NCI-H1694 treated with DMSO at 0.1 percent for 48 hours (cell line): ENCODE measurements at regions not wholly inside any gene's neighbourhood (a gene's known extent, or its start where the extent isn't known, plus 50 kb on each side); places are given as distances from the start of the nearest gene placed in this dataset.
"Not testable (repeated sequence)": the region's sequence is repeated elsewhere in the genome, so short reads cannot be mapped to it uniquely, and the experiment has no call there.

ENCODE experiments used
- DNase-seq: peaks from one replicate; lab custom pipeline; 2025; lab: John Stamatoyannopoulos, UW

DNA sequence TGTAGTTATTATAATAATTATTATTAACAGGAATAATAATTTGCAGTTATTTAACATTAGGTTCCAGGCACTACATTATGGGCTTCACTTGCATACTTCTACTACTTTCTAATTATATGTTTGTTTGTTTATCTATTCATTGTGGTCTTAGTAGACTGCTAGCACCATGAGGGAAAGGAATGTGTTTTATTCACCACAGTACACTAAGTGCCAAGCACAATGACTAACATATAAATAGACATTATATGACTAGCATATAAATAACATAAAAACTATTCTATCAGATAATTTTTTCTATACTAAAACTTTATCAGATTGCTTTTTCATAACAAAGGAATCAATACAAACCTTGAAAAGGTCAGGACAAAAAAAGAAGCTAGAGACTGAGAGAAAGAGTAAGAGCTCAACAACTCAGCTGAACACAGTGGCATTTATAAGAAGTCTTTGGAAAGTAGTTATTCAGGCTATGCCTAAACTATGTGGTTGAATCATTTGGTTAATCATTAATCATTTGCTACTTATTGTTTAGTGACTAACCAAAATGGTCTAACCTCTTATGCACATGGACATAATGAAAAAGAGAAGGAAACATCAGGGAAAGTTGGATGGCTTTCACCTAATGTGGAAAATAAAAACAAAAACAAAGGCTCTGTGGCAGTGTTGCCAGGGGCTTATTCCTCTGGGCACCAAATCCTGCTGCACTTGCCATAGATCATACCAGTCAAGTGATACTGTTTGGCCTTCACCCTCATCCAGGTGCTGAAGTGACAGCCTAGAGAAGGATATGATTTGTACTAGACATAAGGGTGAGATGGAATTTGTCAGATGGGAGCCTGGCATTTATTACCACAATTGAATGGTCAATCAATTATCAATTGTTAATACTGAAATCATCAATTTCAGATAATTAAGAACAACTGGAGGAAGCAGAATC is 174.9 kb downstream of the ETAA1 start:
- no peak for DNase-seq

DNA sequence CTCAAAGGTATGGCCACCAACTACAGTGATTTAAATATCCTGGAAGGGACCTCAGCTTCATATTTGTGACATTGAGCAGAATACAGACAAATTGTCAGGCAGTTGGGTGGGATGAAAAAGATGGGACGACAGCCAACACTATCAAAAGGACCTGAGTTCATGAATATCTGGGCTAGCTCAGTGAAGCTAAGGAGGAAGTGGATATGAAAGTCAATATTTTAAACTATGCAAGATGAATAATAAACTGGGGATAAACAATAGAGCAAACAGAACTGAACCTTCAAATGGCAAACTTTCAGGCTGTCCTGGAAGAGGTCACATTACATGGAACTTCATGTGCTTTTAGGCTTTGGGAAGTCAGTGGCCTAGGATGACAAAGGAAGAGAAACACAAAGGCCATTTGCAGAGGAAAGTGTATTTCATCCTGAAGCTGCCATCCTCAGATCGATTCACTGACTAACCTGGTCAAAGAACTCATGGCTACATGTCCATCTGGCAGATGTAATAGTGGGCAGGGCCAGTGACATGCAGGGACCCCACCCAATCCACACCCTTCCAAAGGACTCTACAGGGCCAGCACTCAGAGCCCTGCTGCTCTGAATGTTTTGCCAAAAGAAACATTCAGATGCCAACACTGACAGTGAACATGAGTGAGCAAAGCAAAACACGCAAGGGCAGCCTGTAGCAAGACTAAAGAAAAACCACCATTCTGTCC is 175.7 kb downstream of the ETAA1 start:
- no peak for DNase-seq

DNA sequence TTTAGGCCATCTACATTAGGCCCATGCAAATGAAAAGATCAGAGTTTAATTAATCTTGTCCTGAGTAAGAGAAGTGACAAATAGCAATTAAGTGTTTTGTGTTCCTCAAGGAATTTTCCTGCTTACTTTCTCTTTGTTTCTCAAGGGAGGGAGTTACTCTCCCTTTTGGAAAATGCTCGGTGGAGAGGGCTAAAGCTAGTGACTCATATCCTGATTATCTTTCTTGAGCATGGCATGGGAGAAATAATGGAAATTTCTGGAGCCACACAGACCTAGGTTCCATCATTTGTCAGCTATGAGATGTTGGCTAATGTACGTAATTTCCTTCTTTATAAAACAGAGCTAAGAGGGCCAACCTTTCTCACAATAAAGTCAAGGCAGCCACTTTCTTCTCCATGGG is 177.1 kb downstream of the ETAA1 start:
- no peak for DNase-seq

DNA sequence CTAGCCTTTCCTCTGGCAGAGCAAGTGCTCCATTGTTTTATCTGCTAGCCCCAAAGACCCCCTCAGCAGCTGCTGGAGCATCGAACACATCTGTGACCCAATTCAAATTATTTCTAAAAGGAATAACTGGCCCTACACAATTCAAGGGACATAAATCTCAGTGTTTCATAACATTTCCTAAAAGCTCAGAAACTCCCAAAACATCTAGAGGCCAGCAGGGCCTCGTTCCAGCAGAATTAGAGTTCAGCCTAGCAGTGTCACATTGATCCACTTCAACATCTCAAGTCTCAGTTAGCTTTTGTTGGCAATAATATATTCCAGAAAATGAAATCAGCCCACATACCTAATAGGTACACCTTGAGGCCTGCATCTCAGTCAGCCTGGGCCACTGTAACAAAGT is 179.1 kb downstream of the ETAA1 start:
- DNase-seq: no peak

DNA sequence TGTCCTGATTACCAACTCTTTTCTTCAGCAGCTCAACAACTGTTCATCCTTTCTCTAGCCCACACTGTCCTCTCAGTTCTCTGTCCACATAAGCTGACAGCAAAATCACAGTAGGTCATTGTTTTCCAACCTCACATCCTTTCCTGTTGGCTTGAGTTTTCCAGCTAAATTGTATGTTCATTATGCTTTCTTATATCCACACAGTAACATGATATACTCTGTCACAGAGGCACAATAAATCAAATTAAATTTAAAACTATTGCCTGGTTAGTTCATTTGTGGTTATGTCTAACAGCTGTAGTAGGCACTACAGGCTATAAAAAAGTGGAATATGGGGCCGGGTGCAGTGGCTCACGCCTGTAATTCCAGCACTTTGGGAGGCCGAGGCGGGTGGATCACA is 179.9 kb downstream of the ETAA1 start:
- no peak for DNase-seq

DNA sequence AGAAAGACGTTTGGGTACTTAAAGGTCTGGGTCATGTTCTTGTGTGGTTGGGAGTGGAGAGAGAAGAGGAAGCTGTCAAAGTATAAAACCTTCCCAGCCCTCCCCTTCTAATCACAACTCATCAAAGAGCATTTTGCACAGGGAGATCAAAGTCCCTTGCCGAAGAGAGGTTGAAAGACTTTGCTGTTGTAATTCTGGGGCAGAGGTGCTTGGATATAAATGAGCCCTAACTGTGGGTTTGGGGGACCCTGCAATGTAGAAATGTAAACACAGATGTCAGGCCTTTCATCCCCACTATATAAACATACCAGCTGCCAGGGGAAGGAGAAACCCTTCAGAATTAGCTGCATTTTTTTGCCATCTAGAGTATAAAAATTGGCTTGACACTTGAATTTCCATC is 182.1 kb downstream of the ETAA1 start:
- no peak for DNase-seq

DNA sequence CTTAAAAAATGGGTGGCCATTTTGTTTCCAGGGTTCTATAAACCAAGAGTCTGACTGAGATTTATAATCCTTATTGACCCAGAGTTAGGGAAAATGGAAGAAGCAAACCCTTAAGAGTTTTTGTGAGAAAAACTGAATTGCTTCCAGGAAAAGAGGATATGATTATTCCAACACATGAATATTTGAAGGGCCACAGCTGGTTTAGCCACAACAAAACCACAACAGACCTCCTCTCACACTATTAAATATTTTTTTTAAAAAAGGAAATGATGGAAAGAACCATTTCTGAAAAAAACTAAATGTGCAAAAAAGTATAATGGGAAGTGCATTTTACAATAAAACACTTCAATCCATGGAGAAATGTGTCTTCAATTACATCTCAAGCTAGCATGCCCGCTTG is 182.7 kb downstream of the ETAA1 start:
- DNase-seq: no peak

DNA sequence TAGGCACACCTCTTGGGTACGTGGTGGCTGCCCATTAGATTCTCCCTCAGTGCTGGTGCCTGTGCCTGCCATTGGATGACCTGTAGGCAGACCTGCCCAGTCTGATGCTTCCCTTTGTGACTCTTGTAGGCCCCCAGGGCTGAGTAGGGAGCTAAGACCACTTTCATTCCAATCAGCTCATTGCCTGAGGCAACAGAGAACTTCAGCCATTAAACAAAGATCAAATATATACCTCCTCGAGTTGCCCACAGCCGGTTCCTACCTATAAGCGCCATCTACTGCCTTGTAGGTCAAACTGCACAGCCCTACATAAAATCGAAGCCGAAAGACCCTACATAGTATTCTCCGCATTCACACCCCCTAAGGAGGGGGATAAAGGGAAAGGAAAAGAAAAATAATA is 184.6 kb downstream of the ETAA1 start:
- no peak for DNase-seq

DNA sequence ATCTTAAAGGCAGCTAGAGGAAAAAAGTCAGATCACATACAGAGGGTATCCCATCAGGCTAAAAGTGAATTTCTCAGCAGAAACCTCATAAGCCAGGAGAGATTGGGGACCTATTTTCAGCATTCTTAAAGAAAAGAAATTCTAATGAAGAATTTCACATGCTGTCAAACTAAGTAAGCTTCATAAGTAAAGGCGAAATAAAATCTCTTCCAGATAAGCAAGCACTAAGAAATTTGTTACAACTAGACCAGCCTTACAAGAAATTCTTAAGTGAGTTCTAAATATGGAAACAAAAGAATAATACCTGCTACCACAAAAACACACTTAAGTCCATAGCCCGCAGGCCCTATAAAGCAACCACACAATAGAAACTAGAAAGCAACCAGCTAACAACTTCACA is 186.1 kb downstream of the ETAA1 start:
- no peak for DNase-seq

DNA sequence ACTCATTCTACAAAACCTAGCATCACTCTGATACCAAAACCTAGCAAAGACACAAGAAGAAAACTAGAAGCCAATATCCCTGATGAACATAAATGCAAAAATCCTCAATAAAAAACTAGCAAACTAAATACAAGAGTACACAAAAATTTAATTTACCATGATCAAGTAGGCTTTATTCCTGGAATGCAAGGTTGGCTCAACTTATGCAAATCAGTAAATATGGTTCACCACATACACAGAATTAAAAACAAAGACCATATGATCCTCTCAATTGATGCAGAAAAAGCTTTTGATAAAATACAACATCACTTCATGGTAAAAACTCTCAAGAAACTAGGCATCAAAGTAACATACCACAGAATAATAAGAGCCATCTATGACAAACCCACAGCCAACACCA is 188.3 kb downstream of the ETAA1 start:
- DNase-seq: no peak

DNA sequence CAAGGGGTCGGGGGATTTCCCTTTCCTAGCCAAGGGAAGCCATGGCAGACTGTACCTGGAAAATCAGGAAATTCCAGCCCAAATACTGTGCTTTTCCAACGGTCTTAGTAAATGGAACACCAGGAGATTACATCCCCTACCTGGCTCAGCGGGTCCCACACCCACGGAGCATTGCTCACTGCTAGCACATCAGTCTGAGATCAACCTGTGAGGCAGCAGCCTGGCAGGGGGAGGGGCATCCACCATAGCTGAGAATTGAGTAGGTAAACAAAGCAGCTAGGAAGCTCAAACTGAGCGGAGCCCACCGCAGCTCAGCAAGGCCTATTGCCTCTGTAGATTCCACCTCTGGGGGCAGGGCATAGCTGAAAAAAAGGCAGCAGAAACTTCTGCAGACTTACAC is 192.0 kb downstream of the ETAA1 start:
- DNase-seq: not testable (repeated sequence)

DNA sequence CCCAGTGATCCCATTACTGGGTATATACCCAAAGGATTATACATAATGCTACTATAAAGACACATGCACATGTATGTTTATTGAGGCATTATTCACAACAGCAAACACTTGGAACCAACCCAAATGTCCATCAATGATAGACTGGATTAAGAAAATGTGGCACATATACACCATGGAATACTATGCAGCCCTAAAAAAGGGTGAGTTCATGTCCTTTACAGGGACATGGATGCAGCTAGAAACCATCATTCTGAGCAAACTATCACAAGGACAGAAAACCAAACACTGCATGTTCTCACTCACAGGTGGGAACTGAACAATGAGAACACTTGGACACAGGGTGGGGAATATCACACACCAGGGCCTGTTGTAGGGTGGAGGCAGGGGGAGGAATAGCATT is 197.4 kb downstream of the ETAA1 start:
- DNase-seq: not testable (repeated sequence)

DNA sequence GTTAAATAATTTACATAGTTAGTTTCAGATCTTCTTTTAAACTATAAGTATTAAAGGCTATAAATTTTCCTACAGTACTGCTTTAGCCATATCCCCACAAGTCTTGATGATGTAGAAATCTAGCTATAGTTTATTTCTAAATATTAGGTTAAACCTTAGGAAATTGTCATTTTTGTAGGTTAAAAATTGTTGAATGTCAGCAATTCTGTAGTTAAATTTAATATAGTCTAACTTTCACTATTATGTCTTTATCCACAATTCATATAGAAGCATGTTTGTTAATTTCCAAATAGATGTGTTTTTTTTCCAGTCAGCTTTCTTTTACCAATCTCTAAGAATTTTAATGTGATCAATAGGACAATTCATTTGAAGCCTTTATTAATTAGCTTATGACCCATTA is 199.7 kb downstream of the ETAA1 start:
- no peak for DNase-seq

DNA sequence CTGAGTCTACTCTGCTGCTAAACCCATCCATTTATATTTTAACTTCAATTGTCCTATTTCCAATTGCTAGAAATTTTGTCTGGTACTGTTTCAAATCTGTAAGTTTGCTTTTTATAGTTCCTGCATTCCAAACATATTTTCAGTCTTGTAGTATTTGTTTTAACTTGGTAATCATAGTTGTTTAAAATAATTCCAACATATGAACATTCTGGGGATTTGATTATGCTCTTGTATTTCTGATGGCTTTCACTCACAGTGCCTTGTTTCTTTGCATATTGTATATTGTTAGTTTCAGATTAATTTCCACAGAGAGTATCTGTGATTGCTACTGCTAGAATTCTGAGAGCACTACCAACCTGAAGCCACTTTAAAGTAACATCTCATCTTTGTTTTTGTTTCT is 202.4 kb downstream of the ETAA1 start:
- DNase-seq: no peak

DNA sequence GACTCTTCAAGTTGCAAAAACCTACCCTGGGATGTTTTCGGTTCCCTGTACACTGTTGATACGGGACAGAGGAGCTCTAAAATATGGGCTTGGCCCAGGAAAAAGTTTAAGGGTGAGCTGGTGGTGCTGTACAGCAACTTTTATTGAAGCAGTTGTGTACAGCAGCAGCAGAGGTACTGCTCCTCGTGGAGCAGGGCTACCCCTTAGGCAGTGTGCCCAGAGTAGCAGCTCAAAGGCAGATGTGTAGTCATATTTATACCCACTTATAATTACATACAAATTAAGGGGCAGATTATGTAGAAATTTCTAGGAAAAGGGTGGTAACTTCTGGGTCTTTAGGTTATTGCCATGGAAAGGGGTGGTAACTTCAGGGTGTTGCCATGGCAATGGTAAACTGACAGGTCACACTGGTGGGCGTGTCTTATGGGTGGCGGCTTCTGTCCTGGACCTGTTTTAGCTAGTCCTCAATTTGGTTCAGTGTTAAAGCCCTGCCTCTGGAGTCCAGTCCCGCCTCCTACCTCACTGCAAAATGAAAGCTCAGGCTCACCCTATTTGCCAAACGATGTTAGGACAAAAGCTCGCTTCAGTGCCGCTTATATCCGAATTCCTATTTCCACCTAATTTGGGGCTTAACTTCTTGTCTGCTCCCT is 203.2 kb downstream of the ETAA1 start:
- DNase-seq: no peak

DNA sequence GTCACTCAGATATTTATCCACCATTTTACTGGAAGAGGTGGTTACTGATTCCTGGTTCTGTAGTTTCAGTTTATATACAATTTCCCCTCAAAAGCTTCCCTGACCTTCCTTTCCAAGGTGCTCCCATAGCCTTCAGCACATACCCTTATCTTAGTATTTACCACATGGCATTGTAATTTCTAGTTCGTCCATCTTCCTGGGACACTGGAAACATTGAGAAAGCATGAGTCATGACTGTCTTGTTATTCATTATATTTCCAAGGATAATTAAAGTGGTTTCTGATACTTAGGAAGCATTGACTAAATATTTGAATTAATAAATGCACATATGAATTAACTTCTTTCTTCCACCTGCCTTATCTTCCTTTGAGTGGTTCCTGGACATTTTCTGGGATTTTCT is 203.8 kb downstream of the ETAA1 start:
- DNase-seq: no peak

DNA sequence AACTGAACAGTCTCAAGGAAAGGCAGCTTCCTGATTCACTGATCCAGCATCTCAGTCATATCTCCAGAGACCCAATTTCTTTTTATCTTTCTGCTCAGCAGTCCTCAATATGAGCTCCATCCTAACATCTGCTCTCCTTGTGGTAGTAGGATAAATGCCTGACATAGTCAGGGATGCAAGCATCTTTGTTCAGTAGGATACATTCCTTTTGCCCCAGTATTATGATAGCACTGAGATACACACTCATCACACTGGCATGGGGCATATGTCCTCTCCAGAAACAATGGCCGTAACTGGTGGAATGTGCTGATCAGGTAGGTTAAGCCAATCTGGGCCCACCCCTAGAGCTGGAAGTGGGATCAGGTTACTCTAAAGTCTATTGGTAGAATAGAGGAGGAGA is 207.2 kb downstream of the ETAA1 start:
- no peak for DNase-seq

DNA sequence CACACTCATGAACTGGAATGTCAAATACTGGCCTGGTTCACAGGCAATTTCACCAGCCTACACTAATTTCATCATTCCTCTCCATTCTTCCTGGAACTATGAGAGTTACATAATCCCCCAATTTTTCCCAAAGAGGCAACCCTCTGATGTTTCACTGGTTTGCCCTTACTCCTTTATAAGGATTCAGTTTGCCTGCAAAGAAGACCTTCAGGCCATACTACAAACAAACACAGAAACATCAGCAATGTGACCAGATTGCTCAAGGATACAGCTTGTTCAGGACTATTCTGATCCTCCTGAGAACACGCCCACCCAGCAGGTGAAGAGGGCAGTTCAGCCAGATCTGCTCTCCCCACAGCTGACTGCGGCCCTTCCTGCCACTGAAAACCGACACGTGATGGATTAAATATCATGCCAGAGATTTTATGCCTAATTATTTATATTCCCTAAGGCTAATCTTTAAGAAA is 215.5 kb downstream of the ETAA1 start:
- no peak for DNase-seq

DNA sequence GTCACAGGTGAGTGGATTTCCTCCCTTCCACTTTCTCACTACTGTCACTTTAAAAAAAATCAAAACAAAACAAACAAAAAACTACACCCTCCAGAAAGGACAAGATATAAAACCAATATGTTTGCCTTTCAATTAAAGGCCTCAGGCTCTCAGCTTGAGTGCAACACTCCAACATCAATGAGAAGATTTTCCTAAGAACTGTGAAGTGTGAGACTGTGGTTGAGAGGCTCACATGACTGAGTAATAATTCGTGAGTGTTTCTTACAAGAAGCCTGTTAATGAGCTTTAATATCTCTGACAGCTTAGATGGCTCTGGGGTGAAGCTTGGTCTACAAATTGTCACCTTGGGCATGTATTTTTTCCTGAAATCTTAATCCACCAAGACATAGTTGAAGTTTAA is 216.1 kb downstream of the ETAA1 start:
- no peak for DNase-seq

DNA sequence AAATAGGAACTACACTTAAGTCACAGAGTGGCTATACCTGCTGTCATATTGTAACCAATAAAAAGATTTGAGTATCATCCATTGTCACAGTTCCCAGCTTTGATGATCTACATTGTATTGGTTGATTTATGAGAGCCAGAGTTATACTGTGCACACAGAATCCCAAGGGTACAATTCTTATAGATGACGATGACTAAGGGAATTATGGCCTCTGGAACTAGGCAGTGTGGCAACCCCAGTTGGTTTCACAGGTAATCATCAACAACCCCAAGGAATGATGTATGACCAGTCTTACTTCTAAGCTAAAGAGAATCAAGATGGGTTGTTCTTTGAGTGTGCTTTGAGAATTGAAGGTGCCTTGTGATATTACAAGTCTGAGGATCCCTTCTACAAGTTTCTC is 217.3 kb downstream of the ETAA1 start:
- DNase-seq: no peak

DNA sequence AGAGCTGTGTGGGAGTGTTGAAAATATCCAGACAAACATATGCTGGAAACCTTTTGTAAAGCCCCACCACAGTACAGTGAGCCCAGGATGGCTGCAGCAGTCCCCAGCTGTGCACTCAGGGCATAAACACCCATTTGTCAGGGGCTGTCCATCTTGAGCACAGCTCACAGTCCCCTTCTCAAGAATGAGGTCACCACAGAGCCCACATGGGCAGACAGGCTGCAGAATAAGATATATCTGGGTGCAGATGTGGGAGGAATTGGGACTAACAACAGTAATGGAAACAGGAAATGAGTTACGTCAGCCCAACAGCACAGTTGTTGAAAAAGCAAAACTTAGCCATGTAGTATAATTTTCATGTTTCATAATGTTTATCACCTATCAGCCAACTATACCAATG is 219.6 kb downstream of the ETAA1 start:
- no peak for DNase-seq

DNA sequence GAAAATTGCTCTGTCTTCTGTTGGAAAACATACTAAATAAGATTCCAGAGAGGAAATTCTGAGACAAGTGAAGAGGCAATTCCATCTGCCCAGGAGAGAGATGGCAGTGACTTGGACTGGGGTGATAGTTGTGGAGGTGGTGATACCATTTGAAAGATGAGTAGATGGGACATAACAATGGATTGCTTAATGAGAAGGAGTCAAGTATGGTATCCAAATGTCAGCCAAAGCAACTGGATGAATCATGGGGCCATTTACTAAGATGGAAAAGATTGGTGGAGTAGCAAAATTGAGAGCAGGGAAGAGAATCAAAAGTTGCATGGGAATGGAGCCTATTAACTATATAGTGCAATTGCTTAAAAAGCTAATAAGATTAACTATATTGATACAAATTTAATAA is 222.1 kb downstream of the ETAA1 start:
- DNase-seq: no peak

DNA sequence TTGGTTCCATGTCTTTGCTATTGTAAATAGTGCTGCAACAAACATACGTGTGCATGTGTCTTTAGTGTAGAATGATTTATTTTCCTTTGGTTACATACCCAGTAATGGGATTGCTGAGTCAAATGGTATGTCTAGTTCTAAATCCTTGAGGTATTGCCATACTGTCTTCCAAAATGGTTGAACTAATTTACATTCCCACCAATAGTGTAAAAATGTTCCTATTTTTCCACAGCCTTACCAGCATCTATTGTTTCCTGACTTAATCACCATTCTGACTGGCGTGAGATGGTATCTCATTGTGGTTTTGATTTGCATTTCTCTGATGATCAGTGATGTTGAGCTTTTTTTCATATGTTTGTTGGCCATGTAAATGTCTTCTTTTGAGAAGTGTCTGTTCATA is 226.6 kb downstream of the ETAA1 start:
- not testable (repeated sequence) for DNase-seq
